Stimulated activated CD4-positive, alpha-beta T cell treated with anti-CD3 and anti-CD28 coated beads, Interleukin-2, amount 100 ng/mL, for 4 hours (primary cell): ENCODE measurements at regions not wholly inside any gene's neighbourhood (a gene's known extent, or its start where the extent isn't known, plus 50 kb on each side); places are given as distances from the start of the nearest gene placed in this dataset.
A peak's percentile ranks its signal among the peaks of the same experiment; 100 is the strongest.

Experiments used
- DNase-seq: peaks from one replicate; pipeline ENCODE4 v3.0.0-alpha.2; 2020; ENCODE audit warnings: low read depth

GRCh38 chr3:107428051-107428858 is 51.0 kb downstream of the CCDC54 start:
- DNase-seq, result no peak

- DNase-seq, result peak; percentile 33
These were observed 52.3 kb downstream of the CCDC54 start for GRCh38 chr3:107429320-107430181.

- DNase-seq, result no peak
These were observed 53.2 kb downstream of the CCDC54 start for GRCh38 chr3:107430214-107430995.

- DNase-seq, result no peak
These were observed 53.7 kb downstream of the CCDC54 start for GRCh38 chr3:107430996-107431245.

- DNase-seq, result no peak
These were observed 54.2 kb downstream of the CCDC54 start for GRCh38 chr3:107431246-107432012.

GRCh38 chr3:107432013-107432515 is 54.8 kb downstream of the CCDC54 start:
- no peak for DNase-seq

- no peak for DNase-seq
These were observed 55.4 kb downstream of the CCDC54 start for GRCh38 chr3:107432646-107433045.

GRCh38 chr3:107436029-107436428 is 58.8 kb downstream of the CCDC54 start:
- no peak for DNase-seq

GRCh38 chr3:107438671-107439070 is 61.4 kb downstream of the CCDC54 start:
- no peak for DNase-seq

GRCh38 chr3:107441617-107442016 is 64.4 kb downstream of the CCDC54 start:
- no peak for DNase-seq

- DNase-seq, result no peak
These were observed 66.2 kb downstream of the CCDC54 start for GRCh38 chr3:107443461-107443860.

GRCh38 chr3:107446706-107447105 is 69.5 kb downstream of the CCDC54 start:
- no peak for DNase-seq

GRCh38 chr3:107450254-107450893 is 72.4 kb upstream of the BBX start:
- DNase-seq, result no peak

GRCh38 chr3:107452436-107452835 is 70.3 kb upstream of the BBX start:
- no peak for DNase-seq

GRCh38 chr3:107453504-107453903 is 69.3 kb upstream of the BBX start:
- no peak for DNase-seq

- no peak for DNase-seq
These were observed 67.1 kb upstream of the BBX start for GRCh38 chr3:107455621-107456020.

GRCh38 chr3:107456501-107456900 is 66.3 kb upstream of the BBX start:
- DNase-seq, result no peak

GRCh38 chr3:107458871-107459270 is 63.9 kb upstream of the BBX start:
- DNase-seq, result no peak

GRCh38 chr3:107461721-107462120 is 61.0 kb upstream of the BBX start:
- no peak for DNase-seq

- DNase-seq, result no peak
These were observed 58.7 kb upstream of the BBX start for GRCh38 chr3:107464037-107464436.

GRCh38 chr3:107465064-107465631 is 57.6 kb upstream of the BBX start:
- DNase-seq, result no peak
